HCT116 (cell line): ENCODE measurements at regions not wholly inside any gene's neighbourhood (a gene's known extent, or its start where the extent isn't known, plus 50 kb on each side); places are given as distances from the start of the nearest gene placed in this dataset.

Experiments used
- EZH2 ChIP-seq: fragments of 200-600 bp; sonication (generic); IDR thresholded peaks from 2 replicates; pipeline ENCODE4 v1.6.1; 2017; ENCODE audit warnings: antibody characterized with exemption, mixed run types
- POLR2A ChIP-seq: IDR thresholded peaks from 2 replicates; pipeline ENCODE4 v1.7.0; 2011; ENCODE audit warnings: borderline replicate concordance; ENCODE audit not compliant: insufficient read depth, insufficient read length; ENCODE audit errors: extremely low read depth
- RAD21 ChIP-seq: IDR thresholded peaks from 2 replicates; pipeline ENCODE4 v1.6.1; 2012; ENCODE audit warnings: low read depth, mild to moderate bottlenecking
- TF ChIP-seq, protein P1 (sequence below): IDR thresholded peaks from 2 replicates; pipeline ENCODE4 v1.6.1; 2012
- TF ChIP-seq, protein P2 (sequence below), 3 experiments: fragments of 200-600 bp in 1 of 3; sonication (generic) in 1 of 3; IDR thresholded peaks in 2 of 3; conservative IDR thresholded peaks in 1 of 3; 2 replicates each; pipeline ENCODE4 v1.5.1; 2012 to 2017; ENCODE audit warnings: low read depth in 2 of 3, low read length in 2 of 3, antibody characterized with exemption in 1 of 3, borderline replicate concordance in 1 of 3, control low read depth in 1 of 3, mild to moderate bottlenecking in 1 of 3, mixed read lengths in 1 of 3, mixed run types in 1 of 3, moderate library complexity in 1 of 3; ENCODE audit not compliant: insufficient read depth in 1 of 3

GRCh38 chr16:63672493-63672892 lies 1449.4 kb downstream of the CDH11 start:
- no peak for TF ChIP-seq RAD21
- TF ChIP-seq EZH2: no peak
- no peak for TF ChIP-seq POLR2A
- TF ChIP-seq, protein P1, sequence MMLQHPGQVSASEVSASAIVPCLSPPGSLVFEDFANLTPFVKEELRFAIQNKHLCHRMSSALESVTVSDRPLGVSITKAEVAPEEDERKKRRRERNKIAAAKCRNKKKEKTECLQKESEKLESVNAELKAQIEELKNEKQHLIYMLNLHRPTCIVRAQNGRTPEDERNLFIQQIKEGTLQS: no peak
- TF ChIP-seq, protein P2, sequence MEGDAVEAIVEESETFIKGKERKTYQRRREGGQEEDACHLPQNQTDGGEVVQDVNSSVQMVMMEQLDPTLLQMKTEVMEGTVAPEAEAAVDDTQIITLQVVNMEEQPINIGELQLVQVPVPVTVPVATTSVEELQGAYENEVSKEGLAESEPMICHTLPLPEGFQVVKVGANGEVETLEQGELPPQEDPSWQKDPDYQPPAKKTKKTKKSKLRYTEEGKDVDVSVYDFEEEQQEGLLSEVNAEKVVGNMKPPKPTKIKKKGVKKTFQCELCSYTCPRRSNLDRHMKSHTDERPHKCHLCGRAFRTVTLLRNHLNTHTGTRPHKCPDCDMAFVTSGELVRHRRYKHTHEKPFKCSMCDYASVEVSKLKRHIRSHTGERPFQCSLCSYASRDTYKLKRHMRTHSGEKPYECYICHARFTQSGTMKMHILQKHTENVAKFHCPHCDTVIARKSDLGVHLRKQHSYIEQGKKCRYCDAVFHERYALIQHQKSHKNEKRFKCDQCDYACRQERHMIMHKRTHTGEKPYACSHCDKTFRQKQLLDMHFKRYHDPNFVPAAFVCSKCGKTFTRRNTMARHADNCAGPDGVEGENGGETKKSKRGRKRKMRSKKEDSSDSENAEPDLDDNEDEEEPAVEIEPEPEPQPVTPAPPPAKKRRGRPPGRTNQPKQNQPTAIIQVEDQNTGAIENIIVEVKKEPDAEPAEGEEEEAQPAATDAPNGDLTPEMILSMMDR (IDR thresholded peaks at IDR 0.05 in 2 of 3, conservative IDR thresholded peaks at IDR 0.05 in 1 of 3; ENCODE audit: borderline replicate concordance in 1 of 3, insufficient read depth in 1 of 3, low read depth in 2 of 3, low read length in 2 of 3): no peak
